CD1c-positive myeloid dendritic cell (primary cell): ENCODE measurements at regions not wholly inside any gene's neighbourhood (a gene's known extent, or its start where the extent isn't known, plus 50 kb on each side); places are given as distances from the start of the nearest gene placed in this dataset.

Experiments
- DNase-seq: peaks from one replicate; pipeline ENCODE4 v3.0.0-alpha.2; 2016; ENCODE audit errors: extremely low spot score

DNA sequence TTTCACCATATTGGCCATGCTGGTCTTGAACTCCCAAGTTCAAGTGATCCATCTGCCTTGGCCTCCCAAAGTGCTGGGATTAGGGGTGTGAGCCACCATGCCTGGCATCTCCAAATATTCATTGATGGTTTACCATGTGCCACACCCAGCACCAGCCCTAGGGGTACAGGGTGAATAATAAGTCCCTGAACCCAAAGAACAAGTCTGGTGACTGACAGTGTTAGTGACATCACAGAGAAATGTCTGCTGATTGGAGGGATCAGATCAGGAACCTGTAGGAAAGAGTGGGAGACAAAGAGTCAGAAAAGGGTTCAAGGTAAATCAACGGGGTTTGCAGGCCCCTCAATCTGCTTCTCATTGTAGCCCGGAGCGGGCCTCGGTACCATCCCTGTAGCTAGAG is 118.4 kb upstream of the NABP1 start:
- no peak for DNase-seq

DNA sequence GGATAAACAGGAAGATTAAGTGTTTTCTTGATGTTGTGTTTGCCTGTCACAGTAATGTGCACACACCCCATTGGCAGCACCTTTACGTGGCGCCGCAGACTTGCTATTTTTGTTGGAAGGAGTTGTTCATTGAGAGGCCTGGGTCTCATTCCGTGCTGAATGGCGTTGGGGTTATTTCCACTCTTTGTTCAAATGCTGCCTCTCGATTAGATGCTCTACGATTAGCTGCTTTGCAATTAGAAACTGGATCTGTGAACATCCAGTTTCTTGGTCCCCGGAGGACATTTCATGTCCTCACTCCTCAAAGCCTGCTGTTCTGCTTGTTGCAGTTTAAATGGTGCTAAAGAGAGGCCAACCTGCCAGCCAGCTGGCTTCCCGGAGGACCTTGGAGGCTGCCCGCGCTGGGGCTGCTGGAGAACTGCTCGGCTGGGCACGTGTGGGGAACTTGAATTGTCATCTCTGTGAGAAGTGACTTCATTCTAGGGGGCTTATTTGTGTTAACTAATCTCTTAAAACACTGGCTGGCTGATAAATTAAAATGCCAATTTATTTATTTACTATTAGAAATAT is 117.4 kb upstream of the NABP1 start:
- DNase-seq, result no peak

DNA sequence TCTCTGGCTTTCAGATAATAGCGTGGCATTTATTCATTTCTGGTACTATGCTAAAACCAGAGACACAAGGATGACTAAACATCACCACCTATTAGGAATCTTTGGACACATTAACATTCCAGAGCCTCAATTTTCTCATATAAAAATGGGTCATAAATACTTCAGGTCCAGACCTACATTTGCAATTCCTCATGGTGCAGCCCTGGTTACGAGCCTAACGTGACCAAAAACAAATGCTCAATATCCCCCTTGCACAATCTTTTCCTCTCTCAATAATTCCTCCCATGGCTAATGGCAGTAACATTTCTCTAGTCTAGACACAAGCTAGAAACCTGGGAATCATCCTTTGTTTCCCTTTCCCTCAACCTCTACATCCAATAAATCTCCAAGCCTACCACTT is 112.8 kb upstream of the NABP1 start:
- DNase-seq, result no peak

DNA sequence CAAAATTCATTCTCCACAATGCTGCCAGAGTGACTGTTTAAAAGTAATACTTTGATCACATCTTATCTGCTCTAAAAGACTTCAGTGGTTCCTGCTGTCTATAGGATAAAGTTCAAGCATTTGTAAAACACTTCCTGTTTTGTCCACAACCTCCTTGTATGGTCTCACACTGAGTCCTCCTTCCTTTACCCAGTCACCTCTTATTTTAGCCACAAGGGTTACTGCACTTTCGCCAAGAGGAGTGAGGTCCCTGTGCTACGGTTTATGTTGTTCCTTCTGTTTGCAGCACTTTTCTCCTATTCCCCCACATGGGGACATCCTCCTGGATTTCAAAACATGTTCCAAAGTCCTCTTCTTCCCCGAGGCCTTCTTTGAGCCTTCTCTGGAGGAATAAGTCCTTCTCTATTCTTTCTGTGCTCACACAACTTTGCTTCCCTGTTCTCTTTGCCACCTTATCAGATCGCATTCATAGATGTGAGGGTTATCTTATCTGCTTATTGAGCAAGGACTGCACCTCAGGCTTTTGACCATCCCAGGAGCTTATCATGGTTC is 112.2 kb upstream of the NABP1 start:
- peak; percentile 52 for DNase-seq

DNA sequence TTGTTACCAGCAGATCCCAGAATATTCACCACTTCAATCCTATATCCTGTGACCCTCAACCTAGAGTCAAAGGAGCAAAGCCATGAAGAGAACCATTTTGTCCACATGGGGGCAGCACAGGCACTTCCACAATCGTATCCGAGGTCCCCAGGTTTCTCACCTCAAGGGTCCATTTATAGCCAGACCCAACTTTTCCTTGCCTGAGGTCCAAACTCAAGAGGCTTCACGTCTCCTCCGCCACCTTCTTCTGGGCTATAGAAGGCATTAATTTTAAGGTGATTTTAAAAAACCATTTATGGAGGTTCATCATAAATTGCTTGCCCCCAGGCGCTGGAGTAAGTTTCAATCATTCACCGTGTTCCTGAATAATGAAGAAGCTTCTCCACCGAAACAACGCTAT is 111.6 kb upstream of the NABP1 start:
- peak; percentile 76 for DNase-seq

DNA sequence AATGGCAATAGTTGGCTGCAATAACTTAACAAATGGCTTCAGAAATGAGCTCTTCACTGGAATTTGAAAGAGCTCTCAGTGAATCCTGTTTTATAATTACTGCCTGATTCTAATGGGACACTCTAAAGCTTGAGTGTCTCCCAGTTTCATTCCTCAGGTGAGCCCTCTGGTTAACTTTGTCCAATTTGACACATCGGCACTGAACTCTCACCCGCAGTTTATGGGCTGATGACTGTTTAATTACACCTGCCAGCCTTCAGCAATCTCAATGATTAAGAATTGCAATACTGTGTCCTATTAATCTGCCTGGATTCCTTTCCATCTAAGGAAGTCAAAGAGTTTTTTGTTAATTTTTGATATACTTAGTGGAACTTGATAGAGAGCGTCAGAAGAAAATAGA is 110.7 kb upstream of the NABP1 start:
- no peak for DNase-seq

DNA sequence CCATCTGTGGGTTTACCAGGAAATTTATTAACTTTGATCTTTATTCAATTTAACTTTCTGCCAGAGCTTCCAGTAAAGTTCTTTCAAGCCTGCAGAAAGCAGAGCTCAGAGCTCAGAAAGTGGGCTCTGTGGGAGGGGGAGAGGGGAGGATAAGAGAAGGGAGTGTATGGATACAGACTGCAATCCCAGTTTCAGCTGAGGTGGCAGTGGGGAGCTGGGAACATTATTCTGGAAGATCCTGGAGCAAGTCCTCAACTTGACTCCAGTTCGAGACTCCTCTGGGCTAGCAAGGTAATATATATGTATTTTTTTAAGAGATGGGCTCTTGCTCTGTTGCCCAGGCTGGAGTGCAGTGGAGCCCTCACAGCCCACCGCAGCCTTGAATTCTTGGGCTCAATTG is 108.9 kb upstream of the NABP1 start:
- DNase-seq, result no peak

DNA sequence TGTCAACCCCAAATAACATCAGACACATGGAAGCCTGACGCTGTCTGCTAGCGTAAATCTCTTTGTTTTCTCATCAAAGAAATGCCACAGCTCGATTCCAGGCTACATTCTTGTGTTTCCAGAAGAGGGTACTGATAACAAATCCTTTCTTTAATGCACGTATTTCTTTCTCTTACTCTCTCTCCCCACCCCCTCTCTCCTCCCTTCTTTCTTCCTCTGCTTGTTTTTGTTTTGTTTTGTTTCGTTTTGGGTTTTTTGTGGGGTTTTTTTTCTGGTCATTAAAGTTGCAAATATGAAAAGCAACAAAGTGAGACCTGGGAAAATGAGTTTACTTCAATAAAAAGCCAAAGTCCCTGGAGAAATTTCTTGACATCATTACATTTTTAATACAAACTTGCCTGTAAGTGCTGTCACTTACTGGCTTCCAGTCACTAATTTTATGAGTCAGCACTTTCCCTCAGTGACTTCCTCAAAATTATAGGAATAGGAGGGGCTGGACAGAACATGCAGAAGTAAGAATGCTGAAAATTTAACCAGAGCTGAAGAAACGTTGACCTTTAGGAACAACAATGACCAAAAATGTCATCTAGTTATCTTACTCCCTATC is 106.7 kb upstream of the NABP1 start:
- peak; percentile 84 for DNase-seq

DNA sequence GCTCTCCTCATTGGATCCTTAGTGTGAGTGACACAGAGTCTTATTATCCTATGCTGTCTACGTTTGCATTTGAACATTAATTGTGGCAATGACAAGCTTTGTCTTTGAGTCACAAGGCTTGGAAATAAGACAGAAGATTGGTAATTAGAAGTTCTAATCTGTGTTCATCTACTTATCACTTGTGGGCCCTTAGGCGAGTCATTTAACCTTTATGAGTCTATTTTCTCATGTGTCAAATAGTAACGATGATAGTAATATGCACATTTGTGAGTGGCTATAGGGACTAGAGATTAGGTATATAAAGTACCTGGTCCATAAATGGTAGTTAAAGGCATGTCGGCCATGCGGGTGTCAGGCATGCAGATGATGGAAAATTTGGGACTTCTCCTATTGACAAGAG is 105.6 kb upstream of the NABP1 start:
- no peak for DNase-seq

DNA sequence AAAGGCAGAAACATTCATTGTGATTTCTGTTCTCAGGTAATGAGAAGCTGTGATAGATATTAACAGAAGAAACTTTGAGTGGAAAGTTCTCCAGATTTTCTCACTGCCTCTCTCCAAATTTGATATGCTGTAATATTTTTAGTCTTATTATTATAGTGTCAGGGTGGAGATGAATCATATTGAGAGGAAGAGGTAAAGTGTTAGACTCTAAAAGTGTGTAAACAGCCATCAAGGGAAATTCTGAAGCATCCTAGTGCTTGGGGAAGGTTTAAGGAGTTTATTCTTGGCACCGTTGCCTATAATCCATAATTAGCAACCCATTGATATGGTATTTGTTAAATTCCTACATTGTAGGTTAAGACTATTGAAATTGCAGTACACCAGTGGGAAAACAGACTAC is 104.7 kb upstream of the NABP1 start:
- no peak for DNase-seq

DNA sequence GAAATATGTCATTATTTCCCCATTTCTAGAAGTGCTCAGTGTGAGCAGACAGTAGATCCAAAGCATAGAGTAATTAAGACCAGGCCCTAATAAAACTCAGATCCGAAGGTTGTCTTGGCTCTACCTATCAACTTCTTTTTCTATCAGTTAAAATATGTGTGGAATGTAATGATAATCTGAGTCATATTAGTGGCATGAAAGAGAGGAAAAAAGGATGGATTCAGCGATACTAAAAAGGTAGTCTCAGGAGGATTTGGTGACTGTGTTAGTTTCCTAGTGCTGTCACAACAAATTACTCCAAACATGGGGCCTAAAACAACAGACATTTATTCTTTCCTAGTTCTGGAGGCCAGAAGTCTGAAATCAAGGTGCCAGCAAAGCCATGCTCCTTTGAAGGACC is 103.7 kb upstream of the NABP1 start:
- DNase-seq, result no peak

DNA sequence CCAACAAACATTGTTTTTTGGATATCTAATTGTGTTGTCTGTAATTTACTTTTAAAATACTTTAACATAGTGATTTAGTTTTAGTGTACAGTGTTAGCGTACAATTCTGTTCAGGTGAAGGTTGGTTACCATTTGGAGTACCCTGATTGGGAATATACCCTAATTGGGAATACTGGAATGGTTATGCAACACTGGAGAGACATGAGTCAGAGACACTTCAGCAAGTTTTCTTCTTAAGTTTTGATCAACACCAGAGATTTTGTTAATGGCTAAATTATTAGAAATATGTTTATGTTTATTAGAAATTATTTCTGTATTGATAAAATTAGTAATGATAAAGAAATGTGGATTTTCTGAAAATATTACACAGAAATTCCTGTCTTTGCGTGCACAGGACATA is 100.3 kb upstream of the NABP1 start:
- no peak for DNase-seq

DNA sequence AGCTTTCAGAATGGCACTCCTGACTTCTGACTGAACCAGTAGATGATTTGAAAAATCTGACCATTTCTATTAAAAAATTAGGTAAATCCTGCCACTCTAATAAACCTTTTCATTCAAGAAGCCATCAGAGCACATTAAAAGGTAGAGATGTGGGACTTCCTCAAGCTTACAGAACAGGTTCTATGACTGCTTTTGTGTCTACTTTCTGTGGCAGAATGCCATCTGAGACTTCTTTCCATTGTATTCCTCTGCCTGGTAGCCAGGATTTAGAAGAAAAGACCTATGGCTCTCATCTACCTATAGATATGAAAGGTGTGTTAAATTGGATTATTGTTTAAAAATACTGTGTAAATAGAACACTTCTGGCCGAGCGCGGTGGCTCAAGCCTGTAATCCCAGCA is 99.9 kb upstream of the NABP1 start:
- DNase-seq, result no peak

DNA sequence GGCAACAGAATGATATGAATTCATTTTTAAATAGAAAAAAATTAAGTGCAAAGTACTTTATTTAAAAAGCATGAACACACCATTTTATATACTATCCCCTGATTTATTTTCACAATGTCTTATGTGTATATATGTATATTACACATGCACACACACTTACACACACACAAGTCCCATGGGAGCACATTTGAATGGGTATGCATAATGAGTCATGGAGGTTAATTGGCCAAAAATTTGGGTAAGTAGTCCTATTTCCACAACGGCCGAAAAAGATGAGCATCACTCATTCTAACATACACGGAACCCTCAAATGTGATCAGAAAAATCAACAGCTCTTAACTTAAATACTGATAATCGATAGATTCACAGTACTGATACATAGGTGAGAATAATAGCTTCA is 97.4 kb upstream of the NABP1 start:
- DNase-seq, result no peak

DNA sequence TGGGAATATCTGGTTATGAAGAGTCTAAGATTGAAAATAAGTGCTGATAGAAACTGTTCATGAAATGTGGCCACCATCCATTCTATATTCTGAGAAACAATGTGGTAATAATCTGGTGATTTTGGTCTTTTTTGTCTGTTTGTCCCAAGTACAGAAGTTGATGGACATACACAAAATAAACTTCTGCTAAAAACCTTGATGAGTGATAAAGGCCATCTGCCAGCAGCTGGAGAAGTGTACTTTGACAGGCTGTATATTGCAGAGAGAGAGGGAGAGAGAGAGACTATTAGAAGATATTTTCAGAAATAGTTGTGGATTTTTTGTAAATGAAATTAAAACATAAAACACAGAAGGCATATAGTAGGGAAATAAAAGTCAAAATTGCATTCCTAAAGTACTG is 96.9 kb upstream of the NABP1 start:
- no peak for DNase-seq

DNA sequence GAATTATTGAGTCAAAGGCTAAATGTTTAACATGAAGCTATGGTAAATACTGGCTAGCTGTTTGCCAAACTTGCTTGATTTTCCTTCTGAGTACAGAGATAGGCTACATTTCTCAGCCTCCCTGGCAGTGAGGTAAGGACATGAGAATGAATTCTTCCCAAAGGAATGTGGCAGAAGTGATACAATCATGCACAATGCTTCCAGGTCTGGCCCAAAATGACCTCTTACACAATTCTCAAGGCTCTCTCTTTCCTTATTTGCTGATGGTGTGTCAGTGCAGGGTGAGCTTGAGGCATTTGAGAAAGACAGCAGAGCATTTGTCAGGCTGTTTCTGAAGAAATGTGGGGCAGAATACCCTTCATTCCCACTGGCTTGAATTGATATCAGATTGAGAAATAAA is 95.6 kb upstream of the NABP1 start:
- no peak for DNase-seq

DNA sequence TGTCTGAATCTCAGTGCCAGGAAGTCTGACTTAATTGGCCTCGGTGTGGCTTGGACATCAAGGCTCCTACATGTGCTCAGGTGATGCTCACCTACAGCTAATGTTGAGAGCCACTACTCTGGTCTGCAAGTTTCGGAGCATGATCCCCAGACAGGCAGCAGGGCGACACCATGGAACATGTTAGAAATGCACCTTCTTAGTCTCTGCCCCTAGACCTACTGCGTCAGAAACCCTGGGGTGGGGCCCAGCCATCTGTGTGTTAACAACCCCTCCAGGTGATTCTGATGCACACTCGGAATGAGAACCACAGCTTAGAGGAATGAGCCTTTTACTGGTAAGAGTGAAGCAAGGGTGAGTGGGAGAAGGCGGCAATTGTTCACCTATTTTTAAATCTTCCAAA is 86.9 kb upstream of the NABP1 start:
- DNase-seq, result no peak

DNA sequence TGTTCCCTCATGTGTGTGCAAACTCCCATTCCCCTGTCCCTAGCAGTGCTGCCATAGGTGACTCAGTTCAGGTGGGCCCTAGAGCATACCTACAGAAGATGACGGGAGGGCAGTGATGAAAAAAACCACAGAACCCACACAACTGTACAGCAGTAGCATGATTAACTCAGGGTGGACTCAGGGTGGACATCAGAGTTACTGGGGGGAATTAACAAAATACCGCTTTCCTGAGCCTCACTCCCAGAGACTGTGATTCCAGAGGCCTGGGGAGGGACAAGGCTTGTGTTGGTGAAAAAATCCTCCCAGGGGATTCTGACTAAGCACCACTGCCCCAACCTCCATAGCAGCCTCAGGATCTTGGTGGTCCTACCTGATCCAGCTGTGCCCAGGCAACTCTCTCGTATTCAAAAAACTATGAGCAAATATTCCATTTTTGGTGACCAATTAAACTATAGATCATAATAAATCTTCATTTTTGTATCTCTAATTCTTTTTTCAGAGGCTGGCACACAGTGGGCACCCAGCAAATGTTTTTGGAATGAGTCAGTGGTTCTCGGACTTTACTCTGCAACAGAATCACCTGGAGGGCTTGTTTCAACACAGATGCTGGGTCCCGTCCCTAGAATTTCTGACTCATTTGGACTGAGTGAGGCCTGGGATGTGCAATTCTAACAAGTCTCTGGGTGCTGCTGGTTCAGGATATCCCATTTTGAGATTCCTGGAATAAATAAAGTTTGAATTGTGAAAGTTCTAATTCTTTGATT is 84.1 kb upstream of the NABP1 start:
- DNase-seq, result no peak

DNA sequence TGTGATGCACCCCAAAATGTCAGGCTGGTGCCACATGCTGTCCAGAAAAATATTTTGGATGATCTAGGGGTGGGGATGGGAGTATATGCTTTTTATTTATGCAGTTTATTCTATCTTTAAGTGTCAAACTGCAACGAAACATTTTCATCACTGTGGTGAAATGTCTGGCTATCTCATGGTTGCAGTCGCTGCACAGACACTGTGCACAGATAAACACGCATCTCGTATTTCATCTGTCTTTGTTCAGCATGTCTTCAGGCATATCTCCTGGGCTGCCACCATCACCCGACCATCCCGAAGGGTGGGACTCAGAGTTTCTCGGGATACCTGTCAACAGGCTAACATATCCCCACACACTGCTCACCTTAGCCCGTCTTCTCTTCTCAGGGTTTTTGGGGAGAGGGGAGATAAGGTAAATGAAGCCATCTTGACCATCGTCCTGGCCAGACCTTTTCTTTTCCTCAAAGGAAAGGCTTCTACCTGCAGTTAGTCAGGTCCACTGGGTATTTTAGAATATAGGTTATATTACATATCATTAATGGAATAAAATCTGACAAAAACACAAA is 80.7 kb upstream of the NABP1 start:
- DNase-seq, result no peak

DNA sequence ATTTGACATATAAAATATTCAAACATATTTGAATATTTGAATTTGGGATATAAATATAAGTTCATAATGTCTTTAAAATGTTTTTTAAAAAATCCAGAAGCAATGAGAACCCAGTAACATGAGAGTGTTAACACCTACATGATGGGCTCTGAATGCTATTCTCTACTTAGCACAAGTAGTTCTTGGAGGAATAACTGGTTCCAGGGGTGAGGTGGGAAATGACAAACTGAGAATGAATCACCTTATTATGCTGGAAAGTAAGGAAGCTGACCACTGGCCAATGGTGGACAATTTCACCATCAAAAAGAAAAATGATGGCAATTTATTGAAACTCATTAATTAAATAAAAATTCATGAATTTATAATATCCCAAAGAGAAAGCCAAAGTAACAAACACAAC is 79.6 kb upstream of the NABP1 start:
- no peak for DNase-seq

DNA sequence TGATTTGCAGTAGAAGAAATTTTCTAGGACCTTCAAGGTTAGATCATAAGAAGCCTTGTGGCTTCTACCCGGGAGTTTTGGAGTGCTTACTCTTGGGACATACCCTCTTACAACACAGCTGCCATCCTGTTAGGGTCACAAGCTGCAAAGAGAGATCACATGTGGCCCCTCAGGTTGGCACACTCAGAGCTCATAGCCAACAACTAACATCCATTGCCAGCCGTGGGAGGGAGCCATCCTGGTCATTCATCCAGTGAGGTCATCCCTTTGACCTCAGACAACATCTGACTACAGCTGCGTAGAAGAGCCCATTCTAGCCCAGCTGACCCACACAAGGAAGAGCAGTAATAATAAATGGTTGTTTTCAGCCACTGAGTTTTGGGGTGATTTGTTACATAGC is 76.9 kb upstream of the NABP1 start:
- peak; percentile 56 for DNase-seq

DNA sequence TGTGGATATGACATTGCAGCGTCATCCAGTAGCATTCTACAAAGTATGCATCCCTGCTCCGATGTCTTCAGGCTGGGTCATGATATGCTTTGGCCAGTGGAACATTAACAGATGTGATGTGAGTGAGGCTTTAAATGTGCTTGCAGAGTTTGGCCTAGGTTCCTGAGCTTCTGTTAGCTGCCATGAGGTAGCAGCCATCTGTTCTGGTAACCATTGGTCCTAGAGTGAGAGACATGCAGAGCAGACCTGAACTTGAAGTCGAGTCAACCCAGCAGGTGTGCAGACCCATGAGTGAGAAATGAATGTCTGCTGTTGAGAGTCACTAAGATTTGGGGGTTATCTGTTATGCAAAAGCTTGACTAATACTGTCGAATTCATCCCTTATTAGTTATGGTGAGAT is 73.8 kb upstream of the NABP1 start:
- no peak for DNase-seq

DNA sequence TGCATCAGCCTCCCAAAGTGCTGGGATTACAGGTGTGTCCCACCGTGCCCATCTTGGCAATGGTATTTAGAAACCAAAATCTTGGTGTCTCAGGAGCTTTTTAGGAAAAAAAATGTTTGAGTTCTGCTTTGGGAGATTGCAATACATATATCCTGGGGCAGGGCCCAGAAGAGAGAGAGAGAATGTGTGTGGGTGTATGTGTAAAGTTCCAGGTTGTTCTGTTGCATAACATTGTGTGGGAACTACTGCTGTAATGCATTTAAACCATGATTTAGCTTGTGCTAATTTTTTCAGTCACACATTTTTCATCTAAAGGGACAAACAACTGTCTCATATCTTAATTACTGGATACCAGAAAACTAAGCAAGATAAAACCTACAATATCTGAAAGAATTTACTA is 70.8 kb upstream of the NABP1 start:
- DNase-seq, result peak; percentile 39
